Endothelial cell of umbilical vein (primary cell): ENCODE measurements at regions not wholly inside any gene's neighbourhood (a gene's known extent, or its start where the extent isn't known, plus 50 kb on each side); places are given as distances from the start of the nearest gene placed in this dataset.

Experiments used
- BruUV-seq: library from RNA; stranded (reverse); fragments of 400-500 nt; replicated peaks from 2 replicates; lab custom pipeline; 2021; lab: Mats Ljungman, UMichigan
- CTCF ChIA-PET: fragments of 300-600, 350-600 bp; sonication (Branson Sonifier 250); formaldehyde crosslinking; loops from one replicate; lab custom pipeline; 2021; ENCODE audit warnings: antibody characterized with exemption, inconsistent platforms; lab: Charles Lee
- POLR2A ChIA-PET: fragments of 300-600, 350-600 bp; sonication (Branson Sonifier 250); formaldehyde crosslinking; loops from one replicate; lab custom pipeline; 2021; ENCODE audit warnings: antibody characterized with exemption, inconsistent platforms; lab: Charles Lee
- DNase-seq: peaks from one replicate; pipeline ENCODE4 v3.0.0-alpha.2; 2011; ENCODE audit warnings: low read depth, low spot score
- FAIRE-seq: peaks from 2 replicates; lab custom pipeline; 2011; peaks lifted over from hg19 to GRCh38; lab: Jason Lieb, UNC
- H2AFZ ChIP-seq: 2 replicates; pipeline ENCODE4 v1.6.0; 2012; ENCODE audit warnings: low read depth, low read length, control low read depth, inconsistent platforms
- H3K27ac ChIP-seq: 2 replicates; pipeline ENCODE4 v1.5.1; 2011; ENCODE audit warnings: low read depth, mild to moderate bottlenecking, control low read depth, low read length, moderate library complexity; ENCODE audit not compliant: insufficient read depth
- H3K27me3 ChIP-seq, 2 experiments: 2 replicates each; pipeline versions ENCODE4 v1.6.0 to v1.6.1; 2011; ENCODE audit warnings: low read length in 2 of 2, mixed read lengths in 1 of 2; ENCODE audit not compliant: control insufficient read depth in 2 of 2, insufficient read depth in 2 of 2
- H3K36me3 ChIP-seq, 2 experiments: 2 replicates in 1 of 2; 3 replicates in 1 of 2; pipeline ENCODE4 v1.5.1; 2011; ENCODE audit warnings: low read length in 2 of 2, mild to moderate bottlenecking in 1 of 2, moderate library complexity in 1 of 2; ENCODE audit not compliant: control insufficient read depth in 2 of 2, insufficient read depth in 2 of 2; ENCODE audit errors: extremely low read depth in 1 of 2
- H3K4me1 ChIP-seq: 3 replicates; pipeline ENCODE4 v1.5.1; 2011; ENCODE audit warnings: mild to moderate bottlenecking, low read length; ENCODE audit not compliant: control insufficient read depth, insufficient read depth; ENCODE audit errors: extremely low read depth
- H3K4me2 ChIP-seq: 2 replicates; pipeline ENCODE4 v1.6.1; 2011; ENCODE audit warnings: low read length, control low read depth, mixed read lengths; ENCODE audit not compliant: insufficient read depth
- H3K4me3 ChIP-seq, 3 experiments: fragments of 200-600 bp in 1 of 3; sonication (generic), shearing (Covaris generic) in 1 of 3; replicated peaks in 1 of 3; 2 replicates each; pipeline ENCODE4 v1.5.1; 2011 to 2016; ENCODE audit warnings: control low read depth in 3 of 3, low read length in 3 of 3, mild to moderate bottlenecking in 2 of 3, inconsistent platforms in 1 of 3, low read depth in 1 of 3, moderate library complexity in 1 of 3; ENCODE audit not compliant: insufficient read depth in 1 of 3
- H3K79me2 ChIP-seq: 2 replicates; pipeline ENCODE4 v1.6.0; 2012; ENCODE audit warnings: low read length, inconsistent platforms; ENCODE audit not compliant: control insufficient read depth, insufficient read depth
- H3K9ac ChIP-seq: replicated peaks from 2 replicates; pipeline ENCODE3; 2011; ENCODE audit warnings: low read length, control low read depth; ENCODE audit not compliant: insufficient read depth; ENCODE audit errors: extremely low read depth
- H3K9me1 ChIP-seq: replicated peaks from 3 replicates; pipeline ENCODE4 v1.6.0; 2011; ENCODE audit warnings: mild to moderate bottlenecking, low read length; ENCODE audit not compliant: control insufficient read depth, insufficient read depth; ENCODE audit errors: extremely low read depth
- H3K9me3 ChIP-seq: replicated peaks from 2 replicates; pipeline ENCODE4 v1.5.1; 2012; ENCODE audit warnings: low read length, inconsistent platforms; ENCODE audit not compliant: control insufficient read depth, insufficient read depth
- H4K20me1 ChIP-seq: replicated peaks from 2 replicates; pipeline ENCODE3; 2011; ENCODE audit warnings: mild to moderate bottlenecking, low read length; ENCODE audit not compliant: control insufficient read depth, insufficient read depth; ENCODE audit errors: extremely low read depth
- EZH2 ChIP-seq: IDR thresholded peaks from 2 replicates; pipeline ENCODE4 v1.6.1; 2012; ENCODE audit warnings: borderline replicate concordance, low read depth, mild to moderate bottlenecking, moderate library complexity, low read length, inconsistent platforms; ENCODE audit not compliant: severe bottlenecking
- FOS ChIP-seq: IDR thresholded peaks from 2 replicates; pipeline ENCODE4 v1.6.1; 2011; ENCODE audit warnings: mild to moderate bottlenecking, low read length, moderate library complexity, borderline replicate concordance; ENCODE audit not compliant: insufficient read depth
- GATA2 ChIP-seq: IDR thresholded peaks from 2 replicates; pipeline ENCODE4 v1.7.0; 2011; ENCODE audit warnings: low read depth, mild to moderate bottlenecking, moderate library complexity, mixed read lengths, low read length; ENCODE audit not compliant: insufficient read length, insufficient read depth
- JUN ChIP-seq: IDR thresholded peaks from 2 replicates; pipeline ENCODE4 v1.6.1; 2011; ENCODE audit warnings: borderline replicate concordance, low read depth; ENCODE audit not compliant: insufficient read length, insufficient read depth
- MYC ChIP-seq: IDR thresholded peaks from one replicate; pipeline ENCODE4 v1.6.1; 2011; ENCODE audit warnings: mild to moderate bottlenecking, low read depth, low read length
- POLR2A ChIP-seq: IDR thresholded peaks from 2 replicates; pipeline ENCODE4 v1.6.1; 2012; ENCODE audit warnings: low read depth, mild to moderate bottlenecking, control low read depth, low read length
- POLR2AphosphoS5 ChIP-seq: IDR thresholded peaks from 2 replicates; pipeline ENCODE4 v1.6.1; 2012; ENCODE audit warnings: low read depth, mild to moderate bottlenecking, control low read depth, low read length, moderate library complexity; ENCODE audit not compliant: insufficient read depth
- dilution Hi-C: fragments of 300-500 bp; cut with MboI; formaldehyde crosslinking; loops from one replicate; pipeline ENCODE4 v1.15.0; 2019; ENCODE audit warnings: low sequenced_read_pairs; ENCODE audit not compliant: extremely low pct_ligation_motif_present
- intact Hi-C: fragments of 100-400 bp; cut with micrococcal nuclease; formaldehyde crosslinking; loops from one replicate; pipeline ENCODE4 v1.10.0; 2022
- TF ChIP-seq, protein P1 (sequence below), 2 donors: IDR thresholded peaks; 1 replicate in 1 of 2; 2 replicates in 1 of 2; pipeline ENCODE4 v1.5.1; 2011; ENCODE audit warnings: low read length in 2 of 2, mild to moderate bottlenecking in 2 of 2, moderate library complexity in 2 of 2, control low read depth in 1 of 2, inconsistent platforms in 1 of 2, low read depth in 1 of 2; ENCODE audit not compliant: insufficient read depth in 1 of 2; ENCODE audit errors: extremely low read depth in 1 of 2
- TF ChIP-seq, protein P2 (sequence below): IDR thresholded peaks from 2 replicates; pipeline ENCODE4 v1.6.1; 2011; ENCODE audit not compliant: insufficient read depth, insufficient read length

DNA sequence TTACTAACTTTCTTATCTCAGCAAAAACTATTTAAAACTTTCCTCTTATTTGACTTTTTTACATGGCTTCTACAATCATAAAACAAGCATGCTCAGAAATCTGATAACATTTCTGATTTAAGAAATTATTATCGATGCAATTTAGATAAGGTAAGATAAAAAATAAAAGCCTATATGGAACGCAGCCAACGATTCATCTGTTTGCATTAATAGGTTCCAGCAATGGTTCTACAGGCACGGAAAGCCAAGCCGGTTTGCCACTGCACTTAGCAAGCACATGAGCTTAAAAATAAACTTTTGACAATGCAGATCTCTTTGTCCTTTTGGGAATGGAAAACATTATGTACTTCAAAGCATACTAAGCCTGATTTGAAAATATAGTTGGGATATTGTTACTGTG, 77.5 kb upstream of the KCNK2 start:
- no peaks in the 10 kb centered on the region for H3K27me3 ChIP-seq
- ChIA-PET POLR2A (no interaction called here), CTCF (no interaction called here)
- no peaks in the 10 kb centered on the region for H3K9me3 ChIP-seq
- no TSS peak for BruUV-seq
- intact Hi-C loops (no loop called here), dilution Hi-C loops (no loop called here)
- no peak overlapping the region for H2AFZ ChIP-seq
- H3K27ac ChIP-seq, result no peak overlapping the region
- no peak overlapping the region for H3K4me3 ChIP-seq
- H3K79me2 ChIP-seq, result no peaks in the 10 kb centered on the region
- no peaks in the 10 kb centered on the region for H3K9me1 ChIP-seq
- DNase-seq (no peak), FAIRE-seq (no peak)
- H3K4me2 ChIP-seq, result no peak overlapping the region
- H3K36me3 ChIP-seq, result no peaks in the 10 kb centered on the region
- H3K9ac ChIP-seq, result no peak overlapping the region
- H3K4me1 ChIP-seq, result no peaks in the 10 kb centered on the region
- H4K20me1 ChIP-seq, result no peaks in the 10 kb centered on the region
- TF ChIP-seq GATA2, result no peak
- no peak for TF ChIP-seq FOS
- TF ChIP-seq MYC, result no peak
- TF ChIP-seq, protein P1, sequence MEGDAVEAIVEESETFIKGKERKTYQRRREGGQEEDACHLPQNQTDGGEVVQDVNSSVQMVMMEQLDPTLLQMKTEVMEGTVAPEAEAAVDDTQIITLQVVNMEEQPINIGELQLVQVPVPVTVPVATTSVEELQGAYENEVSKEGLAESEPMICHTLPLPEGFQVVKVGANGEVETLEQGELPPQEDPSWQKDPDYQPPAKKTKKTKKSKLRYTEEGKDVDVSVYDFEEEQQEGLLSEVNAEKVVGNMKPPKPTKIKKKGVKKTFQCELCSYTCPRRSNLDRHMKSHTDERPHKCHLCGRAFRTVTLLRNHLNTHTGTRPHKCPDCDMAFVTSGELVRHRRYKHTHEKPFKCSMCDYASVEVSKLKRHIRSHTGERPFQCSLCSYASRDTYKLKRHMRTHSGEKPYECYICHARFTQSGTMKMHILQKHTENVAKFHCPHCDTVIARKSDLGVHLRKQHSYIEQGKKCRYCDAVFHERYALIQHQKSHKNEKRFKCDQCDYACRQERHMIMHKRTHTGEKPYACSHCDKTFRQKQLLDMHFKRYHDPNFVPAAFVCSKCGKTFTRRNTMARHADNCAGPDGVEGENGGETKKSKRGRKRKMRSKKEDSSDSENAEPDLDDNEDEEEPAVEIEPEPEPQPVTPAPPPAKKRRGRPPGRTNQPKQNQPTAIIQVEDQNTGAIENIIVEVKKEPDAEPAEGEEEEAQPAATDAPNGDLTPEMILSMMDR (IDR thresholded peaks at IDR 0.05; ENCODE audit: extremely low read depth in 1 of 2, insufficient read depth in 1 of 2, low read depth in 1 of 2, low read length in 2 of 2), result no peak
- TF ChIP-seq, protein P2, sequence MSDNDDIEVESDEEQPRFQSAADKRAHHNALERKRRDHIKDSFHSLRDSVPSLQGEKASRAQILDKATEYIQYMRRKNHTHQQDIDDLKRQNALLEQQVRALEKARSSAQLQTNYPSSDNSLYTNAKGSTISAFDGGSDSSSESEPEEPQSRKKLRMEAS, result no peak
- no peak for TF ChIP-seq POLR2AphosphoS5
- TF ChIP-seq JUN, result no peak
- no peak for TF ChIP-seq POLR2A
- TF ChIP-seq EZH2, result no peak
